GM19023 (cell line): ENCODE measurements at regions not wholly inside any gene's neighbourhood (a gene's known extent, or its start where the extent isn't known, plus 50 kb on each side); places are given as distances from the start of the nearest gene placed in this dataset.
"Not testable (repeated sequence)": the region's sequence is repeated elsewhere in the genome, so short reads cannot be mapped to it uniquely, and the experiment has no call there.

ENCODE experiments used
- ATAC-seq: cut with Tn5 transposase; IDR thresholded peaks from one replicate; pipeline ENCODE4 v1.9.1; 2021; ENCODE audit warnings: mild to moderate bottlenecking, moderate library complexity; ENCODE audit not compliant: unreplicated experiment

DNA sequence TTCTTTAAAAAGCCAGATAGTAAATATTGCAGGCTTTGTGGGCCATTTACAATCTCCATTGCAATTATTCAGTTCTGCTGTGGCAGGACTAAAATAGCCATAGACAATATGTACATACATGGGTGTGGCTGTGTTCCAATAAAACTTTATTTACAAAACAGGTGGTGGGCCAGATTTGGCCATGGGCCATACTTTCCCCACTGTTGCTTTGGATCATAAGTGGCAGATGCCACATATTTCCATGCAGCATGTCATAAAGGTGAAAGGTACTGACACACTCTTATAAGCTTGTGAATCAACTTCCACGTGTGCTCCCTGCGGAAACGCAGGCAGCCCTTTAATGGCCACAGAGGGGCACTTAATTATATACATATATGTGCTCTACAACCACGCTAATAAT, 244.4 kb upstream of the FOXN3 start:
- no peak for ATAC-seq

- not testable (repeated sequence) for ATAC-seq
These were observed 243.7 kb upstream of the FOXN3 start for GRCh38 chr14:89660625-89661233.

- no peak for ATAC-seq
These were observed 243.1 kb upstream of the FOXN3 start for GRCh38 chr14:89660166-89660565.

DNA sequence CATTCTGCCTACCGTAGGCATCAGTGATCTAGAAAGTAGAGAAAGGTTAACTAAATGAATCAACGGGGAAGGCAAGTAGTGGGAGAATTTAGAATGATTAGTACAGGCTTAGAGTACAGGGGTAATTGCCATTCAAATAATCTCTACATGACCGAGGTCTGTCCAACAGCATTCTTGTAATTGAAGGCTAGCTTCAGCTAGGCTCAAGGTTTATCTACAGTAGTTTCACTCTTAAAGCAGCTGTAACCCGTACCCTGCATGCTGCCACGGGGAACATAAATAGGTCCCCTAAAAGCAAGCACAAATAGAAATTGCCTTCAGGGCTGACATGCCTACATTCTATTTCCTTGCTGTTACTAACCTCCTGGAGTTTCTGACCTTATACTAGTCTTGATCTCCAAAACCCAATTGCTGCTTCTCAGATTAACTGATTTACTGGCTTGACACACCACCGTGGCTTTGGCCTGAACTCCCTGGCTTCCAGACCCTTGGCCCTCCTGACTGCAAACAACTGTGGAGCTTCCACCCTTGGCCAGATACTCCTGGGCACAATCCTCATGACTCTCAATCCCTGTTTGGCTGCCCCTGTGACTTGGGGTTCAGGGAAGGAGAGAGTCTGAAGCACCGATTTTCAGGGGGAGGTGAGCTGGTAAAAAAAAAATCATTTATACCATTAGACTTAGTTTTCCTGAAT, 242.1 kb upstream of the FOXN3 start:
- no peak for ATAC-seq

GRCh38 chr14:89657014-89657413, 240.0 kb upstream of the FOXN3 start:
- ATAC-seq: no peak

DNA sequence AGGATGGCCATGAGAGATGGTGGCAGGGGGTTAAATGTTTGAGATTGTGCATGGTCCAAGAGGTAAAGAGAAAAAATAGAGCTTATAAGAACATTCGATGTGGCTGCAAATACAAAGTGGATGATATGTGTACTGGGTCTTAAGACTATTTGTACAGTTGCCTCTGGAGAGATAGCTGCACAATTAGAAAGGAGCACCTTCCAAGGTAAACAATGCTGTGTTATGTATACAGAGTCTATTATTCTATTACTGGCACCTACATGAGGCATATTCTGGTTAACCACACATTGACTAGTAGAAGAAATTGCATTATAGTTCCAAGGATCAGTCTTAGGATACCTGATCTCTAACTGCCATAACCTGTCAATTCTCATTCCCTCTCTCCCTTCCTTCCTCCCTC, 238.0 kb upstream of the FOXN3 start:
- ATAC-seq: no peak

DNA sequence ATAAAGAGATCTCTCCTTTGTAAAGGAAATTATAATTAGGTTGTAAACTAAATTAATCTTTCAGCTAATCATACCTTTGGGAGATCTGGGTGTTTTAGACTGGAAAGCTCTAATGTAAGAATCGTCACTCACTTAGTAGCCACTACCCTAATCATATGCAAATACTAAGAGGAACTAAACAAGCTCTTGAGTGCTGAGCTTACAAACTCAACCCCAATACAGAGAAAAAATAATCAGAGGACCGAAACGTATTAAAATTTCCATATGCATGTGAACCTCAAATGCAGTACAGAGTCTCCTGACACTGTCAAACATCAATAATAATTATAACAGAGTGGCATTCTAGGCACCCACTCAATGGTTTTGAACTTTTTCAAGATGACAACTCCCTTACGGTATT, 235.3 kb upstream of the FOXN3 start:
- no peak for ATAC-seq

DNA sequence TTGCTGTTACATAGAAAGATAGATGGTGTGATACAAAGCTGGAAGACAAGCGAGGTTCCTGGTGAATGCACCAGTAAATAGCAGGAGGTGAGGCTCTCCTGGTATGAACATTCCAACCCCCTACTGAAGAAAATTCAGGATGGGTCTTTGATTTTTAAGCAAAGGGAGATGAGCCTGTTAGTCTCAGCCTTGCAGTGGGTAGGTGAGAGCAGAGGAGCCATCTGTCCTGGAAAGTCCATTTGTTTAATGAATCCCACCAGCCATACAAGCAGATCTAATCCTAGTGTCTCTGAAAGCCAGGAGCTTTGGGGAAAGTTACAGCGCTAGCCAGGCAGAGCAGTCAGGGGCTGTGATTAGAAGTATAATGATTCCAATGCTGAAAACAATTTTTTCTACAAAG, 234.8 kb upstream of the FOXN3 start:
- ATAC-seq: no peak

GRCh38 chr14:89650077-89650978, 233.3 kb upstream of the FOXN3 start:
- no peak for ATAC-seq

GRCh38 chr14:89649451-89650075, 232.5 kb upstream of the FOXN3 start:
- ATAC-seq: no peak

- ATAC-seq: no peak
These were observed 231.9 kb upstream of the FOXN3 start for GRCh38 chr14:89648924-89649323.

- no peak for ATAC-seq
These were observed 231.5 kb upstream of the FOXN3 start for GRCh38 chr14:89648510-89648909.

DNA sequence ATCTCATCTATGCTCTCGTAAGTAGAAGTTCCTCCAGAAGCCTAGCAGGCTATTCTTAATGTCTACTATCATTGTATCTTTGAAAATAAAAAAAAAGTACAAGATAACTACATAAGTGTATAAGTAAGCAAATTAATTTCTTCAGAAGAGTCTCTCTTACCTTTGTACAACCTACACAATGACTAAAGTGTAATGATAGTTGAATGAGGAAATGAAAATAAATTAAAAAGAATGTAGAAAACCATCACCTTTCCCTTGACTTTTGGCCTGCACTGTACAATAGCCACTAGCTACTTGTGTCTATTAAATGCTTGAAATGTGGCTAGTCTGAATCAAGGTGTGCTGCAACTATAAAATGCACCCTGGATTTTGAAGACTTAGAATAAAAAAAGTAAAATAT, 229.9 kb upstream of the FOXN3 start:
- ATAC-seq: no peak

DNA sequence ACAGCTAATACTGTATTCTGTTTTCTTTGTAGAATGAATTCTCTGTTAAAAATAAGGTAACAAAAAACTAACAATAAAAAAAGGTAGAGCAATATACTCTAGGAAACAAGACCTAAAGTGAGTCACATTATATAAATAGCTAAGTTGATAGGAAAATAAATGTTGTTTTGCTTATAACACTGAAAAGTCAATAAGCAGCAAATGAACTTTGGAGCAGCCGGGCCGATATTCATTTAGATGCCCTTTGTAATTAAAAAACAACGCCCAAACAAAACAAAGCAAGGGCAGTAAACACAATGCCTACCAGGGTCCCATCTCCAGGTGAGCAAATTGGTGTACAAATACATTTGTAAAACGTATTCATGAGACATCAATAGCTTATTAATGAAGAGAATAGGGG, 227.6 kb upstream of the FOXN3 start:
- ATAC-seq: no peak

DNA sequence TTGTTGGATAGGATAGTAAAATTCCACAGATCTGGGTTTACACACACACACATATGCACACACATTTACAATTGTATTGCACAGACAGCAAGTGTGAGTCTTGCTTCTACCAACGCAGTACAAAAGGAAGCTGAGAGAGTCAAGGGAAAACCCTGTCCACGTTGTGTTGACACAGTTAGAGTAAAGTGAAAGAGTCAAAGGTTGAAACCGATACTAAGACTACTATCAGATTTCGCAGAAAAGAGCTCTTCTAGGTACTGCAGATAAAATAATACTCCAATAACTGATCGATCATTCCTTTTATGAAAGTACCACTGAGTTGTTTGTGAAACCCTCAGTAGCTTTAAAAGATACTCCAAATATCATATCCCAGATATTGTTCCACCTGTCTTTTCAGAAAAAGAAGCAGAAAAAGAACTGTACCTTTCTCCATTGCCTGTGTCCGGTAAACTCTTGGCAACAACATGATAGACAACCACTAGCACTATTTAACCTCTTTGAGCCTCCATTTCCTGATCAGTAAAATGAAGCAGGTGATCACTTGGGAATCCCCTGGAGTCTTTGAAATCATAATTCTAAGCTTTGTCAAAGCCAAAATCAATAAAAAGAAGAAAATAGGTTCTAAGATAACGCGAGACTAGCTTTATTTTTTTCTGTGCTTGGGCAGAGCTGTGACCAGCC, 224.6 kb upstream of the FOXN3 start:
- peak; percentile 97 for ATAC-seq

GRCh38 chr14:89640141-89640540, 223.1 kb upstream of the FOXN3 start:
- no peak for ATAC-seq

- no peak for ATAC-seq
These were observed 222.7 kb upstream of the FOXN3 start for GRCh38 chr14:89639687-89640086.

- ATAC-seq: no peak
These were observed 221.9 kb upstream of the FOXN3 start for GRCh38 chr14:89638891-89639290.

DNA sequence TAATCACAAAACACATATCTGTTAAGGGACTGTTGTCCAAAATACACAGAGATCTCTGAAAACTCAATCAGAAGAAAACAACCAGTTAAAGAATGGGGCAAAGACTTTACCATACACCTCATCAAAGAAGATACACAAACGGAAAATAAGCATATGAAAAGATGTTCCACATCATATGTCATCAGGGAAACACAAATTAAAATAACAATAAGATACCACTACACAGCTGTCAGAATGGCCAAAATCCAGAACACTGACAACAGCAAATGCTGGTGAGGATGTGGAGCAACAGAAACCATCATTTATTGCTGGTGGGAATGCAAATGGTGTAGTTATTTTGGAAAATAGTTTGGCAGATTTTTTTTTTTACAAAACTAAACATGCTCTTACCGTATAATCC, 220.5 kb upstream of the FOXN3 start:
- no peak for ATAC-seq

DNA sequence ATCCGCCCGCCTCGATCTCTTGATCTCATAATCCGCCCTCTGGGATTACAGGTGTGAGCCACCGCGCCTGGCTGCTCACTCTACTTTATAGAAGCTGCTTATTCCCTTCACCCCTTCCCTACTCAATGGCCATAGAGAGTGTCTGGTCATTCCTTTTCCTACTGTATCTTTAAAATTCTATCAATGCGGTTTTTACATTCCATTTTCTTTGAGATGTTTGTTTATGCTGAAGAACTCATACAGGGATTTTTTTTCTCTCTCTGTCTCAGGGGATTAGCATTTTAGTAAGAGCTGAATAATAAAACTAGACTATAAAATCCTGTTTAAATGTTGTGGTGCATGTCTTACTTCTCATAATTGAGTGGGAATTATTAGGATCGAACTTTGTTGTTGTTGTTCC, 218.6 kb upstream of the FOXN3 start:
- no peak for ATAC-seq

GRCh38 chr14:89634037-89634436, 217.0 kb upstream of the FOXN3 start:
- ATAC-seq: no peak
